ENCODE measurements at regions not wholly inside any gene's neighbourhood (a gene's known extent, or its start where the extent isn't known, plus 50 kb on each side); places are given as distances from the start of the nearest gene placed in this dataset.

GRCh38 chr2:16308816-16309215, 356.8 kb downstream of the CYRIA start:
- TF ChIP-seq REST (IDR thresholded peaks at IDR 0.05; ENCODE audit: low read depth, low read length), result no peak
- no peak for TF ChIP-seq GABPA (IDR thresholded peaks at IDR 0.05; ENCODE audit: low read depth)
- no peak for TF ChIP-seq JUND (IDR thresholded peaks at IDR 0.05)
- no peak for TF ChIP-seq CHD2 (IDR thresholded peaks at IDR 0.05; ENCODE audit: low read length, partially characterized antibody)
- no peak for TF ChIP-seq POLR2AphosphoS5 (IDR thresholded peaks at IDR 0.05; ENCODE audit: low read depth, low read length)
- no peak for TF ChIP-seq EP300 (IDR thresholded peaks at IDR 0.05; ENCODE audit: borderline replicate concordance in 1 of 2, low read depth in 1 of 2, low read length in 1 of 2)
- TF ChIP-seq, protein P1, sequence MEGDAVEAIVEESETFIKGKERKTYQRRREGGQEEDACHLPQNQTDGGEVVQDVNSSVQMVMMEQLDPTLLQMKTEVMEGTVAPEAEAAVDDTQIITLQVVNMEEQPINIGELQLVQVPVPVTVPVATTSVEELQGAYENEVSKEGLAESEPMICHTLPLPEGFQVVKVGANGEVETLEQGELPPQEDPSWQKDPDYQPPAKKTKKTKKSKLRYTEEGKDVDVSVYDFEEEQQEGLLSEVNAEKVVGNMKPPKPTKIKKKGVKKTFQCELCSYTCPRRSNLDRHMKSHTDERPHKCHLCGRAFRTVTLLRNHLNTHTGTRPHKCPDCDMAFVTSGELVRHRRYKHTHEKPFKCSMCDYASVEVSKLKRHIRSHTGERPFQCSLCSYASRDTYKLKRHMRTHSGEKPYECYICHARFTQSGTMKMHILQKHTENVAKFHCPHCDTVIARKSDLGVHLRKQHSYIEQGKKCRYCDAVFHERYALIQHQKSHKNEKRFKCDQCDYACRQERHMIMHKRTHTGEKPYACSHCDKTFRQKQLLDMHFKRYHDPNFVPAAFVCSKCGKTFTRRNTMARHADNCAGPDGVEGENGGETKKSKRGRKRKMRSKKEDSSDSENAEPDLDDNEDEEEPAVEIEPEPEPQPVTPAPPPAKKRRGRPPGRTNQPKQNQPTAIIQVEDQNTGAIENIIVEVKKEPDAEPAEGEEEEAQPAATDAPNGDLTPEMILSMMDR (IDR thresholded peaks at IDR 0.05), result no peak
- no peak for TF ChIP-seq MAX (IDR thresholded peaks at IDR 0.05; ENCODE audit: low read depth)
- no peak for TF ChIP-seq TAF1 (IDR thresholded peaks at IDR 0.05; ENCODE audit: borderline replicate concordance, low read depth, low read length)
